DMS79 treated with DMSO at 0.1 percent for 48 hours (cell line): ENCODE measurements at regions not wholly inside any gene's neighbourhood (a gene's known extent, or its start where the extent isn't known, plus 50 kb on each side); places are given as distances from the start of the nearest gene placed in this dataset.

ENCODE experiments used
- DNase-seq: peaks from one replicate; lab custom pipeline; 2025; lab: John Stamatoyannopoulos, UW

- no peak for DNase-seq
Observed at GRCh38 chr13:53507741-53508140, 479.1 kb downstream of the OLFM4 start.

- DNase-seq, result no peak
Observed at GRCh38 chr13:53512635-53513034, 484.0 kb downstream of the OLFM4 start.

GRCh38 chr13:53513226-53513625 lies 484.6 kb downstream of the OLFM4 start:
- no peak for DNase-seq

- no peak for DNase-seq
Observed at GRCh38 chr13:53520132-53520531, 491.5 kb downstream of the OLFM4 start.

GRCh38 chr13:53522034-53522433 lies 493.4 kb downstream of the OLFM4 start:
- no peak for DNase-seq

- no peak for DNase-seq
Observed at GRCh38 chr13:53537586-53537985, 509.0 kb downstream of the OLFM4 start.

GRCh38 chr13:53545340-53545941 lies 516.8 kb downstream of the OLFM4 start:
- no peak for DNase-seq

- no peak for DNase-seq
Observed at GRCh38 chr13:53560556-53560955, 531.9 kb downstream of the OLFM4 start.

GRCh38 chr13:53562419-53562818 lies 533.8 kb downstream of the OLFM4 start:
- no peak for DNase-seq

GRCh38 chr13:53568491-53568890 lies 539.9 kb downstream of the OLFM4 start:
- no peak for DNase-seq

- DNase-seq, result no peak
Observed at GRCh38 chr13:53569453-53569852, 540.8 kb downstream of the OLFM4 start.

- no peak for DNase-seq
Observed at GRCh38 chr13:53601113-53601512, 572.5 kb downstream of the OLFM4 start.

GRCh38 chr13:53605326-53605725 lies 576.7 kb downstream of the OLFM4 start:
- no peak for DNase-seq

- DNase-seq, result no peak
Observed at GRCh38 chr13:53612200-53612599, 583.6 kb downstream of the OLFM4 start.

- no peak for DNase-seq
Observed at GRCh38 chr13:53622456-53622855, 593.8 kb downstream of the OLFM4 start.

- DNase-seq, result no peak
Observed at GRCh38 chr13:53623146-53623545, 594.5 kb downstream of the OLFM4 start.

- DNase-seq, result no peak
Observed at GRCh38 chr13:53631511-53631910, 602.9 kb downstream of the OLFM4 start.

GRCh38 chr13:53638040-53638439 lies 609.4 kb downstream of the OLFM4 start:
- DNase-seq, result no peak

- no peak for DNase-seq
Observed at GRCh38 chr13:53642306-53642705, 613.7 kb downstream of the OLFM4 start.

GRCh38 chr13:53648673-53649072 lies 620.1 kb downstream of the OLFM4 start:
- no peak for DNase-seq

GRCh38 chr13:53672005-53672404 lies 643.4 kb downstream of the OLFM4 start:
- DNase-seq, result no peak

GRCh38 chr13:53683146-53683545 lies 654.5 kb downstream of the OLFM4 start:
- DNase-seq, result no peak

GRCh38 chr13:53683608-53684007 lies 655.0 kb downstream of the OLFM4 start:
- no peak for DNase-seq

- no peak for DNase-seq
Observed at GRCh38 chr13:53691417-53691816, 662.8 kb downstream of the OLFM4 start.
